ENCODE measurements at regions not wholly inside any gene's neighbourhood (a gene's known extent, or its start where the extent isn't known, plus 50 kb on each side); places are given as distances from the start of the nearest gene placed in this dataset.
"Not testable (repeated sequence)": the region's sequence is repeated elsewhere in the genome, so short reads cannot be mapped to it uniquely, and the experiment has no call there.

DNA sequence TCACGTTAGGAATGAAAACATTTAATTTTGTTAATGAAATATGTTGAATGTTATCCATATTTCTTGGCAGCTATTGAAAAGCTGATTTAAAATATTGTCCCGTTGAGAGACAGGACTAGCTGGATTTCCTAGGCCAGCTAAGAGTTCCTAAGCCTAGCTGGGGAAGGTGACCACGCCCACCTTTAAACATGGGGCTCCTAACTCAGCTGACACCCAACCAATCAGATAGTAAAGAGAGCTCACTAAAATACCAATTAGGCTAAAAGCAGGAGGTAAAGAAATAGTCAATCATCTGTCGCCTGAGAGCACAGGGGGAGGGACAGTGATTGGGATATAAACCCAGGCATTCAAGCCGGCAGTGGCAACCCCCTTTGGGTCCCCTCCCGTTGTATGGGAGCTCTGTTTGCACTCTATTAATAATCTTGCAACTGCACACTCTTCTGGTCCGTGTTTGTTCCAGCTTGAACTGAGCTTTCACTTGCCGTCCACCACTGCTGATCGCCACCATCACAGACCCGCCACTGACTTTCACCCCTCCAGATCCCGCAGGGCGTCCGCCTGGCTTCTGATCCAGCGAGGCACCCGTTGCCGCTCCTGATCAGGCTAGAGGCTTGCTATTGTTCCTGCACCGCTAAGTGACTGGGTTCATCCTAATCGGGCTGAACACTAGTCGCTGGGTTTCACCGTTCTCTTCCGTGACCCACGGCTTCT, 308.9 kb downstream of the GLUD2 start:
- TF ChIP-seq, protein P1, sequence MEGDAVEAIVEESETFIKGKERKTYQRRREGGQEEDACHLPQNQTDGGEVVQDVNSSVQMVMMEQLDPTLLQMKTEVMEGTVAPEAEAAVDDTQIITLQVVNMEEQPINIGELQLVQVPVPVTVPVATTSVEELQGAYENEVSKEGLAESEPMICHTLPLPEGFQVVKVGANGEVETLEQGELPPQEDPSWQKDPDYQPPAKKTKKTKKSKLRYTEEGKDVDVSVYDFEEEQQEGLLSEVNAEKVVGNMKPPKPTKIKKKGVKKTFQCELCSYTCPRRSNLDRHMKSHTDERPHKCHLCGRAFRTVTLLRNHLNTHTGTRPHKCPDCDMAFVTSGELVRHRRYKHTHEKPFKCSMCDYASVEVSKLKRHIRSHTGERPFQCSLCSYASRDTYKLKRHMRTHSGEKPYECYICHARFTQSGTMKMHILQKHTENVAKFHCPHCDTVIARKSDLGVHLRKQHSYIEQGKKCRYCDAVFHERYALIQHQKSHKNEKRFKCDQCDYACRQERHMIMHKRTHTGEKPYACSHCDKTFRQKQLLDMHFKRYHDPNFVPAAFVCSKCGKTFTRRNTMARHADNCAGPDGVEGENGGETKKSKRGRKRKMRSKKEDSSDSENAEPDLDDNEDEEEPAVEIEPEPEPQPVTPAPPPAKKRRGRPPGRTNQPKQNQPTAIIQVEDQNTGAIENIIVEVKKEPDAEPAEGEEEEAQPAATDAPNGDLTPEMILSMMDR (IDR thresholded peaks at IDR 0.05; ENCODE audit: insufficient read depth, low read depth, low read length, missing control alignments) = no peak
- H3K4me3 ChIP-seq (ENCODE audit: low read length) = no peak overlapping the region
- DNase-seq (ENCODE audit: low read depth) = no peak

DNA sequence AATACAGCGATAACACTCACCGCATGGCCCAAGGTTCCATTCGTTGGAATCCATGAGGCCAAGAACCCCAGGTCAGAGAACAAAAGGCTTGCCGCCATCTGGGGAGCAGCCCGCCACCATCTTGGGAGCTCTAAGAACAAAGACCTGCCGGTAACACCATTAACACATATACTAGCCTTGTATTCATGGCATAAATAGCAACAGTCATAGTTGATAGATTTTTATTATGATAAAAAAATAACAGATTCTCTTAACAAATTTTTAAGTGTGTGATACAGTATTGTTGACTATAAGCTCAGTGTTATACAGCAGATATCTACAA, 309.4 kb downstream of the GLUD2 start:
- no peak overlapping the region for H3K4me3 ChIP-seq (ENCODE audit: low read length)
- DNase-seq (ENCODE audit: low read depth) = no peak
- TF ChIP-seq, protein P1 (IDR thresholded peaks at IDR 0.05; ENCODE audit: insufficient read depth, low read depth, low read length, missing control alignments) = no peak

- no peak overlapping the region for H3K4me3 ChIP-seq (ENCODE audit: low read length)
- DNase-seq (ENCODE audit: low read depth) = no peak
- TF ChIP-seq, protein P1 (IDR thresholded peaks at IDR 0.05; ENCODE audit: insufficient read depth, low read depth, low read length, missing control alignments) = no peak
These were observed 312.9 kb downstream of the GLUD2 start for GRCh38 chrX:121360280-121360679.

DNA sequence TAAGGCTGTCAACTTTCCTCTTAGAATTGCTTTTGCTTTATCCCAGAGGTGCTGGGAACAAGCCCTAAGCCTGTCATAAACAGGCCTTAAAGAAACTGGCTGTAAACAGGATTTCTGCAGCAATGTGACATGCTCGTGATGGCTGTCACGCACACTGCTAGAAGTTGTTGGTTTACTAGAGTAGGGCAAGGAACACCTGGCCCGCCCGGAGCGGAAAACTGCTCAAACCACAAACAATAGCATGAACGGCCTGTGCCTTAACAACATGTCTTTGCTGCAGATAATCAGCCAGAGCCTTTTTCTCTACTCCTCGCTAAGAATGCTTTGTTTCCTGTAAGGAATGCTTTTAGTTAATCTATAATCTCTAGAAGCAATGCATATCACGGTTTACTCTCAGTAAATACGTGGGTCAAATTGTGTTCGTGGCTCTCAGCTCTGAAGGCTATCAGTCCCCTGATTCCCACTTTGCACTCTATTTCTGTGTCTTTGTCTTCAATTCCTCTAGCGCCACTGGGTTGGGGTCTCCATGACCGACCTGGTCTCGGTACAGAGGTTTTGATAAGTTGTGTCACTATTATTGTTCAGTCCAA, 318.3 kb downstream of the GLUD2 start:
- TF ChIP-seq, protein P1 (IDR thresholded peaks at IDR 0.05; ENCODE audit: insufficient read depth, low read depth, low read length, missing control alignments) = no peak
- H3K4me3 ChIP-seq (ENCODE audit: low read length) = no peak overlapping the region
- no peak for DNase-seq (ENCODE audit: low read depth)

GRCh38 chrX:121374471-121374870, 327.1 kb downstream of the GLUD2 start:
- DNase-seq (ENCODE audit: low read depth) = no peak
- TF ChIP-seq, protein P1 (IDR thresholded peaks at IDR 0.05; ENCODE audit: insufficient read depth, low read depth, low read length, missing control alignments) = no peak
- H3K4me3 ChIP-seq (ENCODE audit: low read length) = no peak overlapping the region

DNA sequence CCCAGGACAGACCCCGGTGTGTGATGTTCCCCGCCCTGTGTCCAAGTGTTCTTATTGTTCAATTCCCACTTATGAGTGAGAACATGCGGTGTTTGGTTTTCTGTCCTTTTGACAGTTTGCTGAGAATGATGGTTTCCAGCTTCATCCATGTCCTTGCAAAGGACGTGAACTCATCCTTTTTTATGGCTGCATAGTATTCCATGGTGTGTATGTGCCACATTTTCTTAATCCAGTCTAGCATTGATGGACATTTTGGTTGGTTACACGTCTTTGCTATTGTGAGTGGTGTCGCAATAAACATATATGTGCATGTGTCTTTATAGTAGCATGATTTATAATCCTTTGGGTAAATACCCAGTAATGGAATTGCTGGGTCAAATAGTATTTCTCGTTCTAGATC, 334.5 kb downstream of the GLUD2 start:
- not testable (repeated sequence) for H3K4me3 ChIP-seq (ENCODE audit: low read length); DNase-seq (ENCODE audit: low read depth)

DNA sequence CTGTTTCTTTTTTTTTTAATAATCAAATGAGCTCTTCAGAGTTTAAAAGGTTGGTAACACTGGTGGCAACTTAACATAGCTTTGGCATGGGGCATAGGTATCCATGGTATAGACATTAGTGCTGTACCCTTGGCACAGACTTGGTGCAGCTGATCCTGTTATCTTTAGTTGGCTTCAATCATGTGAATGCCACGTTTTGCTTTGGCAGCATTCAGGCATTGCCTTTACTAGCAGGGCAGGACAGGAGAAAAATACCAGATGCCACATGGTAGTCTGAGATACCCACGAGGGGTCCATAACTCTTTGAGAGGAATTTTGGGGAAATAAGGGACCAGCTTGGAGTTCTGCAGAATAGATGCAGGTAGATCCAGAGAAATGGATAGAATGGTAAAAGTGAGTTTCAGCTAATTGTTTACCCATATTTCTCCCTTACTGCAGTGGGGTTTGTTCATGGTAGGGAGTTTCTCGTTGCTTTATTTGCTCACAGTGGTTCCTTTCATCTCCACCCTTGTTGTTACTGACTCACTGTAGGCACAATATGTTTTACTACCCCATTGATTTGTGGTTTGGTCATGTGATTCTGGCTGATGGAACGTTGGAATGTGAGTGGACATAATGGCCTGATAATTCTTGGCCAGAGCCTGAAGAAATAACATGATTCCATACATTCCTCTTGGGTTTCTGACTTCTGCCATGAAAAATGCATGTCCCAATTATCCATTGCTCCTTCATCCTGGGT, 342.7 kb downstream of the GLUD2 start:
- H3K4me3 ChIP-seq (ENCODE audit: low read length) = no peak overlapping the region
- TF ChIP-seq, protein P1 (IDR thresholded peaks at IDR 0.05; ENCODE audit: insufficient read depth, low read depth, low read length, missing control alignments) = no peak
- peak; percentile 0 for DNase-seq (ENCODE audit: low read depth)
